ENCODE measurements at regions not wholly inside any gene's neighbourhood (a gene's known extent, or its start where the extent isn't known, plus 50 kb on each side); places are given as distances from the start of the nearest gene placed in this dataset.

DNA sequence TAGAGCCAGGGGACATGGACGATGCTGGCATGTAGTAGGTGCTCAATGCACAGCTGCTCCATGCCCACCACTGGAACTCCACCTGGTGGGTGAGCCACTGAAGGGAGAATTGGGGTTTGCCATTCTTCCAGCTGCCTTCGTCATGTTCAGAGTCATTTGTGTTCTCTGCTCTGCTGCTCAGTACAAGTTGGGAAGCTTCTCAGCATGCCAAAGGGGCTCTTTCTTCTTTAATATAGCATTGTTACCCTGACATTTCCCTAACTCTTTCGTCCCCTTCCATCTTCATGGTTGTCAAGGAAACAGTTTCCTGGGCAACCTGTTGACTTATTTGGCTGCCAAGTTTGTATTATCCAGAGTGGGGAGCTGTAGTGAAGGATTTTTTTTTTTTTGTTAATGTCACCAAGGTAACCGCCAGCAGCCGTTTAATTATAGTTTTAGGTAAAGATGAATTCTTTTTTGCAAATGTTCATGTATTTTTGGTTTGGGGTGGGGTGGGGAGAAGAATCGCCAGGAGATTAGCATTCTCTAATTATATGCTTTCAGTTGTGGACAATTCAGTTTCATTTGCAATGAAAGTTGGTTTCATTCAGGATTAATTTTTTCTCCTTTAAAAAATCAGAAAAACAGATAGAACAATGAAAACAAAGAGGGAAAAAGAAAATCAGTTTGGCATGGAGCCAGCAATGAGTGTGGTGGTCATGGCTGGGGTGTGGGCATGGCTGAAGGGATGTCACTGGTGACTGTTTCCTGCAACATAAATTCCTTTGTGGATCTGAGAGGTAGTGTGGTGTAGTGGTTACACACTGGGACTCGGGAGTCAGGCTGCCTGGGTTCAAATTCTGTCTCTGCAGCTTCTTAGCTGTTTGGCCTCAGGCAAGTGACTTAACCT, 73.0 kb upstream of the KCNG1 start:
- DNase-seq: peak; percentile 11

DNA sequence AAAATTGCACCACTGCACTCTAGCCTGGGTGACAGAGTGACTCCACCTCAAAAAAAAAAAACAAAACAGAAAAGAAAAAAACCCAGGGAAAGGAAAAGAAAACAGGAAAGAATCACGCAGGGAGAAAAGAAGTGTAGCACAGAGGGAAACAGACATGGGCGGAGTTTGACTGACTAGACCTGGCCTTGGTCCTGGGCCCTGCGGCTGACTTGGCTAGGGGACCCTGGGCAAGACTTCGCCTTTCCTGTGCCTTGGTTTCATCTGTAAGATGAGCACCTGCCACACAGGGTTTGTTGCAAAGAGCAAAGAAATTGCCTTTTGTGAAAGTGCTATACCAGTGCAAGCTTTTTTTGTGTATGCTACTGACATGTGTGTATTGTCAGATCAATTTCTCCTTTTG, 71.3 kb upstream of the KCNG1 start:
- no peak for DNase-seq

- no peak for DNase-seq
Observed at GRCh38 chr20:51093240-51093763, 70.4 kb upstream of the KCNG1 start.

DNA sequence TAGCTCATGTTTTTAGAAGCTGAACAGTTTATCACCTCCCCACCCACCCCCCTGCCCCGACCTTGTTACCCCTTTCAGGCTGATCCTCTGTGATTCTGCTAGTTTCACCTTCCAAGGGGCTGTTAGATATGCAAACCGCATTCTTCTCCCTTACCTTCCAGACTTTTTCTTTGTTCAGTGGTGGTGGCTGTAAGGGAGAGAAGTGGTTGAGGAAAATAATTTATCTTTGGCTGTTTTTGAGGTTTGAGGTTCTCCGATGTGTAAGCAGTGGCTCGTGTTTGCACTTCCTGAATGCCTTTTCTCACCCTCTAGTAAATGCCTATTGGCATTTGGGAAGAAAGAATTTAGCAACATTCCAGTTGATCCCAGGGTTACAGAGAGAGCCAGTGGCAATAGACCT, 69.4 kb upstream of the KCNG1 start:
- DNase-seq: peak; percentile 59

- DNase-seq: peak; percentile 18
Observed at GRCh38 chr20:51091406-51092195, 68.7 kb upstream of the KCNG1 start.

DNA sequence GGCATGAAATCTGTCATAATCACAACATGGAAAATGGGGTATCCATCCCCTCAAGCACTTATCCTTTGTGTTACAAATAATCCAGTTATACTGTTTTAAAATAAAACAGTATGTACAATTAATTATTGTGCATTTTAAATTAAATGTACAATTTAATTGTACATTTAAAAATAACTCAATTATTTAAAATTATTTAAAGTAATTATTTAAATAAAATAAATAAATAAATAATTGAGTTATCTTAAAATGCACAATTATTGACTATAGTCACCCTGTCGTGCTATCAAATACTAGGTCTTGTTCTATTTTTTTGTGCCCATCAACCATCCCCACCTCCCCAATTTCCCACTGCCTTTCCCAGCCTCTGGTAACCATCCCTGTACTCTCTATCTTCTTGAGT, 66.9 kb upstream of the KCNG1 start:
- DNase-seq: no peak

GRCh38 chr20:51089272-51089781, 66.4 kb upstream of the KCNG1 start:
- DNase-seq: no peak

DNA sequence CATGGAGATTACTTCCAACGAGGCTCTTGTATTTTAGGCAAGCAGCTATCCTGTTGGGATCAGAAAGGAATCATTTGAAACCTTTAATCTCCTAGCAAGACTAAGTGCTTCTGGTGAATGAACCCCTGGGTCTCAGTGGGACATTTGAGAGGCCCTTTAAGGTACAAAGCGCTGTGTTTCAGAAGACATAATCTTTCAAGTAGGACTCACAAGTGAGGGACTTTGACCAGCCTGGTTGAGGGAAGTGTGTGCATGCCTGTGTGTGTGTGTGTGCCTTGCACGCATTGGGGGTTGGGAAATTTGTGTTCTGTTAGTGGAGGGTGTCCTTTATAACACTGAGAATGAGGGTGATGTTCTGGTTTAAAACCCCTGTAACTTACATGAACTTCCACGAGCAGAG, 64.4 kb upstream of the KCNG1 start:
- no peak for DNase-seq

DNA sequence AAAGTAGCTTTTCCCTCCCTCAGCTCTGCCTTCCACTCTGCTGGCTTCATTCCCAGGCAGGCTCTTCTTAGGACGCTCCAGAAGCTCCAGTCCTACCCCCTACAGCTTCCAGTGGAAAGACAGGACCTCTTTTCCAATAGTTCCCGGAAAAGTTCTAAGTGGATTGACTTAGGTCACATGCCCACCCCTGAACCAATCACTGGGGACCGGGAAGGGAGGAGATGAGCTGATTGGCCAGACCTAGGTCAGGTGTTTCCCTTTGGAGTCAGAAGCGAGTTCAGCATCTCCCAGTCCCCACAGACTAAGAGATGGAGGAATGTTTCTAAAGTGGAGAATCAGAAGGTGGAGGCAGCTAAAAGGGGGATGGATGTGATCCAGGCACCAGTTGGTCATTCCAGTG, 62.9 kb upstream of the KCNG1 start:
- no peak for DNase-seq

- no peak for DNase-seq
Observed at GRCh38 chr20:51084593-51085377, 61.9 kb upstream of the KCNG1 start.

- DNase-seq: no peak
Observed at GRCh38 chr20:51083447-51083846, 60.5 kb upstream of the KCNG1 start.

DNA sequence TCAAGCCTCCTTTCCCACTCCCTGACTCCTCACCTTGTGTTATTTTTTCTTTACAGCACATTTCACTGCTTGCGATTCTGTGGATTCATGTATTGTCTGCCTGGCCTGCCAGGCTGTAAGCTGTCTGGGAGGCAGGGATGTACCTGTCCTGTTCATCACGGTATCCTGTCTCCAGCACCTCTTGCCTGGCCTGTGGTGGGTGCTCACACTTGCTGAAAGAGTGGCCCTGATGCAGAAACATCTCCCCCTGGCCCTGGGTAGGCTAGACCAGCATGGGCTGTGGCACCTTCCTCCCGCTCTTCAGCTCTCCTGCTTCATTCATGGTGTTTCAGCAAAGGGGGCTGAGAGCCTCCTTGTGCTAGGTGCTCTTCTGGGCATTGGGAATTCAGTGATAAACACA, 60.1 kb upstream of the KCNG1 start:
- no peak for DNase-seq

DNA sequence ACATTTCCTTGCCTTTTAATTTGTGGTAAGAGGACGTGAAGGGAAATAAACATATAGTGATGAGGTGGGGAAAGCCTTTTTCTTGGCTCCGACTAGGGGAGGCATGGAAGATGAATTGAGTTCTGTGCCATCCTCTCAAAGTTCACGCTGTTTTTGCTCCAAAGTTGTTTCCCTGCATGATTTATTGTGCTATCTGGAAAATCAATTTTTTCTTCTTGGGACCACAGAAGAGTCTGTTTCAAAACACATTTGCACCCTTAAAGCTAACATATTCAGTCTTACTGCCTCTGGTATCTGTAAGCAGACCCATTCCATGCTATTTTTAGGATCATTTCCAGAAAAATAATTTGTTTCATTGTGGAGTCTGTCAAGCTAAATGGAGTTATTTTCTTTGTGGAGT, 57.6 kb upstream of the KCNG1 start:
- no peak for DNase-seq

GRCh38 chr20:51079488-51079887, 56.6 kb upstream of the KCNG1 start:
- DNase-seq: no peak

DNA sequence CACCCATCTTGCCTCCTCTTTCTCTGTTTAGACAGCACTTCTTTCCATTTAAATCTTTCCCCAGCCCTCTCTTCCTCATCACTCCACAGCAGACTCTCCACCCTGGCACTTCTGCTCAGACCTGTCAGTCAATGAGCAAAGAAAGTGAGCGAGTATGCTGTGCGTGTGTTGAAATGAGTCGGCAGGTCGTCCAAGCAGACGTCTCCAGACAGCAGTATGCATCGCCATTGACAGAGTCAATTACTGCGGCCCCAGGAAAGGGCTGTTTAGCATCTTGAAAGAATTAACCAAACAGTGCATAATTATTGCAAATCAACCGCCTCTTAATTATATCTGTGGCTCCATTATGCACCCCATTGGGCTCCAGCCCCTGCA, 54.8 kb upstream of the KCNG1 start:
- DNase-seq: no peak

DNA sequence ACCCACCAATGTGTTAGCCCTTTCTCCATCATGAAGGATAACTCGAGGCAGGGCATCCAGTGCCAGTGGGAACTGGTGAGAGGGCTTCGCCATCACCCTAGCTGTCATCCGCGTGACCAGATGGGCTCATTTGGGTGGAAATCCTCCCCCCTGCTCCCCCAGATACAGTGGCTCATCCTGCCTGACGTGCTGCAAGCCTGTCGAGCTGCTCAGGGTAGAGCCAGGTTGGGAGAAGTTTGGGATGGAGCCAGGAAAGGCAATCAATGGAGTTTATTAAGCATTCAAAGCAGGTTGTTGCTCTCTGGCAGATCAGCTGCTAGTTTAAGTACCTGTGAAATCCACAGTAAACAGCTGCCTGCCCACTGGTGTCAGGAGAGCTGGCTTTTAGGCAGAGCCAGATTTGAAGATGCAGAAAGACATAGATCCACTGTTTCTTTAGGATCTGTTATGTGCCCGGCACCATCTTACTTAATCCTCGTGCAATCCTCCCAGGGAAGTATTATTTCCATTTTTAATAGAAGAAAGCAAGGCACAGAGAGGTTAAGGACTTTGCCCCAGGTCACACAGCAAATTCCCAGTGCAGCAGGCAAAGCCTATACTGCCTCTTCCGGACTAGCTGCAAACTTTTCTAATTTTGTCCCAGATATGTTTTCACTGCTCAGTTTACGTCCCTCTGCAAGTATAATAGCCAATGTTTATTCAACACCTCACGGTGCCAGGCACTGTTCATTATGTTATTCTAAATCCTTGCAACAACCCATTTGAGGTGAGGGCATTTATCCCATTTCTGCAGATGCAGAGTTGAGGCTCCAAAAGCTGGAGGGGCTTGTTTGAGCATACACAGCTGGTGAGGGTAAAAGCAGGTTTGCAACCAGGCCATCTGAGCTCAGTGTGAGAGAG, 54.1 kb upstream of the KCNG1 start:
- no peak for DNase-seq

GRCh38 chr20:51074062-51074461, 51.2 kb upstream of the KCNG1 start:
- DNase-seq: no peak

All from fibroblast of skin of scalp (primary cell).